Right cardiac atrium (tissue), 5 donors: ENCODE measurements at regions not wholly inside any gene's neighbourhood (a gene's known extent, or its start where the extent isn't known, plus 50 kb on each side); places are given as distances from the start of the nearest gene placed in this dataset.
A peak's percentile ranks its signal among the peaks of the same experiment; 100 is the strongest.
"Not testable (repeated sequence)": the region's sequence is repeated elsewhere in the genome, so short reads cannot be mapped to it uniquely, and the experiment has no call there.

ENCODE experiments used
- ATAC-seq, 2 donors: fragments of 200-7000 bp; cut with Tn5 transposase; one replicate each; pipeline versions ENCODE4 v1.8.0 to v1.9.1; 2020; ENCODE audit warnings: moderate library complexity in 2 of 2, mild to moderate bottlenecking in 1 of 2
- DNase-seq, 3 donors: peaks; one replicate each; pipeline ENCODE4 v3.0.0-alpha.2; 2020
- H3K27ac ChIP-seq: one replicate; pipeline ENCODE4 v1.5.1; 2013; ENCODE audit warnings: mild to moderate bottlenecking, low read length, control low read depth, moderate library complexity
- H3K27me3 ChIP-seq: one replicate; pipeline ENCODE4 v1.6.1; 2013; ENCODE audit not compliant: control insufficient read depth, insufficient read depth
- H3K4me1 ChIP-seq: one replicate; pipeline ENCODE4 v1.6.1; 2013; ENCODE audit warnings: low read length; ENCODE audit not compliant: control insufficient read depth, insufficient read depth
- H3K4me3 ChIP-seq: one replicate; pipeline ENCODE4 v1.5.1; 2013; ENCODE audit warnings: low read length, control low read depth
- H3K9me3 ChIP-seq: one replicate; pipeline ENCODE4 v1.6.1; 2013; ENCODE audit warnings: low read length; ENCODE audit not compliant: control insufficient read depth
- WGBS: extraction: QIAGEN DNeasy Blood & Tissue Kit; methylation state at CpG from one replicate; pipeline ENCODE4 v1.1.7; 2013; 5-methylcytosine and 5-hydroxymethylcytosine counted together
- intact Hi-C, 4 donors: fragments of 100-400 bp; cut with DNase I; formaldehyde crosslinking; loops; one replicate each; pipeline versions ENCODE4 v1.11.0 to v1.14.0; 2022 to 2023
- donor health status: healthy with polysubstance abuse.
- donor health status: DM: no; HTN: yes; CAD: no.
- donor health status: DM: no; HTN: no; CAD: no.
- donor health status: DM: no; HTN: yes; CAD: no; lungs with severe emphysema.
- donor health status: DM: yes; HTN: yes; CAD: no.

DNA sequence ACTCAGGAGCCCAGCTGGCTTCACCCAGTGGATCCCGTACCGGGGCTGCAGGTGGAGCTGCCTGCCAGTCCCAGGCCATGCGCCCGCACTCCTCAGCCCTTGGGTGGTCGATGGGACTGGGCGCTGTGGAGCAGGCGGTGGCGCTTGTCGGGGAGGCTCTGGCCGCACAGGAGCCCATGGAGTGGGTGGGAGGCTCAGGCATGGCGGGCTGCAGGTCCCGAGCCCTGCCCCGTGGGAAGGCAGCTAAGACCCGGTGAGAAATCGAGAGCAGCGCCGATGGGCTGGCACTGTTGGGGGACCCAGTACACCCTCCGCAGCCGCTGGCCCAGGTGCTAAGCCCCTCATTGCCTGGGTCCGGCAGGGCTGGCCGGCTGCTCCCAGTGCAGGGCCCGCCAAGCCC, 1205.6 kb downstream of the DIAPH3 start:
- H3K4me3 ChIP-seq, H3K9me3 ChIP-seq, H3K27ac ChIP-seq, H3K27me3 ChIP-seq, ATAC-seq, intact Hi-C loops, H3K4me1 ChIP-seq: not testable (repeated sequence)
- peak in 2 of 3 donors; percentile 31 to 35 for DNase-seq
- WGBS: 98% methylated on average over 22 of the region's 22 CpGs

GRCh38 chr13:58960888-58961287, 1202.8 kb downstream of the DIAPH3 start:
- 73% methylated on average over 2 of the region's 2 CpGs for WGBS
- no peaks in the 10 kb centered on the region for H3K9me3 ChIP-seq
- ATAC-seq: no peak
- no peak overlapping the region for H3K27ac ChIP-seq
- H3K27me3 ChIP-seq: no peaks in the 10 kb centered on the region
- no peaks in the 10 kb centered on the region for H3K4me1 ChIP-seq
- H3K4me3 ChIP-seq: no peak overlapping the region
- intact Hi-C loops: no loop called here
- DNase-seq: no peak

DNA sequence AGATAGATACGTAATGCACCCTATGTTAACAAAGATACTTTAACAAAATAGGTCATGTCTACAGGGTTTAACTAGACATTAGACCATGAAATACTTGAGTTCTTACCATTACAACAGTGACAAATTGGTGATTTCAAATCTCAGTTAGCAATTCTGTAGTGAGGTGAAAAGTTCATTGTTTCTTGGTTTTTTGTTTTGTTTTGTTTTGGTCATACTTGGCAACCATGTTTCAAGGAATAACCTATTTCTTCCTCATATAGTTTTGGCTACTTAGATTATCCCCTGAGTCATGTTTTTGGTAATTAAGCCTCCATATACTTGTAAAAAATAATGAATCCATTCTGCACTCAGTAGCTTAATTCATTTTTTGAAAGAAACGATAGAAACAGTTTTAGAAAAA, 1200.4 kb downstream of the DIAPH3 start:
- intact Hi-C loops: no loop called here
- no peak overlapping the region for H3K4me3 ChIP-seq
- H3K9me3 ChIP-seq: no peaks in the 10 kb centered on the region
- no peak for ATAC-seq
- H3K27ac ChIP-seq: no peak overlapping the region
- WGBS: 88% methylated on average over 2 of the region's 2 CpGs
- H3K4me1 ChIP-seq: no peaks in the 10 kb centered on the region
- no peaks in the 10 kb centered on the region for H3K27me3 ChIP-seq
- DNase-seq: no peak

- Histone ChIP-seq H3K27me3 (no peaks in the 10 kb centered on the region), H3K4me1 (no peaks in the 10 kb centered on the region), H3K4me3 (no peak overlapping the region), H3K27ac (no peak overlapping the region), H3K9me3 (no peaks in the 10 kb centered on the region)
- DNase-seq: no peak
- 88% methylated on average over 3 of the region's 3 CpGs for WGBS
- intact Hi-C loops: no loop called here
- no peak for ATAC-seq
Measured at GRCh38 chr13:58964048-58964447, 1199.7 kb downstream of the DIAPH3 start.

DNA sequence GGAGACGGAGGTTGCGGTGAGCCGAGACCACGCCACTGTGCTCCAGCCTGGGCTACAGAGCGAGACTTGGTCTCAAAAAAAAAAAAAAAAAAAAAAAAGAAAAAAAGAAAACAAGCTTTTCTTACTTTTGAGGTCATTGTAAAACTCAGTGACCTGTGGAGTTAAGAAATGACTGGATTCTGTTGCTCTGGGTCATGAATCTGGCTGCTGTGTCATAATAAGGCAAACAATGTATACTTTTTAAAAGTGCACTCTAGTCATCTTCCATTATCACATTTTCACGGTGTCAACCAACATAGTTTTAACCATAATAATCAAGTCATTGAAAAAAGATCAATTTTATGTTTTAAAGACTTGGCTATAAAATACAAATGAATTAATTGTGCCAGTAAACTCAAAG, 1186.6 kb downstream of the DIAPH3 start:
- Histone ChIP-seq H3K4me1 (no peaks in the 10 kb centered on the region), H3K27me3 (no peaks in the 10 kb centered on the region), H3K9me3 (no peaks in the 10 kb centered on the region), H3K4me3 (no peak overlapping the region), H3K27ac (no peak overlapping the region)
- intact Hi-C loops: no loop called here
- DNase-seq (no peak), ATAC-seq (no peak)
- 97% methylated on average over 6 of the region's 6 CpGs for WGBS

- Histone ChIP-seq H3K9me3 (no peaks in the 10 kb centered on the region), H3K27me3 (no peaks in the 10 kb centered on the region), H3K4me1 (no peaks in the 10 kb centered on the region), H3K4me3 (no peak overlapping the region), H3K27ac (no peak overlapping the region)
- WGBS: 80% methylated on average over 1 of the region's 1 CpG
- no peak for ATAC-seq
- DNase-seq: no peak
- intact Hi-C loops: no loop called here
Measured at GRCh38 chr13:58978331-58978730, 1185.4 kb downstream of the DIAPH3 start.

GRCh38 chr13:58979851-58980250, 1183.9 kb downstream of the DIAPH3 start:
- no peak for DNase-seq
- no peaks in the 10 kb centered on the region for H3K9me3 ChIP-seq
- H3K4me3 ChIP-seq: no peak overlapping the region
- ATAC-seq: no peak
- intact Hi-C loops: no loop called here
- no peak overlapping the region for H3K27ac ChIP-seq
- H3K4me1 ChIP-seq: no peaks in the 10 kb centered on the region
- H3K27me3 ChIP-seq: no peaks in the 10 kb centered on the region
- 78% methylated on average over 2 of the region's 2 CpGs for WGBS

DNA sequence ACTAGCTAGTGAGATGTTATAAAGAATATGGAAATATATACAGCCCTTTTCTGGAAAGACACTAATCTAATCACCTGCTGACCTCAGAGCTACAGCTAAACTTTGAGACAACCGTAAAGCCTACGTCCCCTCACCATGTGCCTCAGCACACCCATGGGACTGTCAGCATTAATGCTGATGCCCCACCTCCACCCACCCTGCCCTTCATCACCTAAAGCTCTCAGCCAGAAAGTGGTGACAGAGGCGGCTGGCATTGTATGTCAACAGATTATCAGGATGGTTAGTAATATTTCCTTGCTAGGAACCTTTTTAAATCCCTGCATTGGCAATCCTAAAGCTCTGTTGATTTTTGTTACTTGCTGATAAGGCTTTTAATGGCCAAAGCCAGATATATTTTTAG, 1177.9 kb downstream of the DIAPH3 start:
- intact Hi-C loops: no loop called here
- Histone ChIP-seq H3K4me3 (no peak overlapping the region), H3K27ac (no peak overlapping the region), H3K27me3 (no peaks in the 10 kb centered on the region), H3K9me3 (no peaks in the 10 kb centered on the region), H3K4me1 (no peaks in the 10 kb centered on the region)
- no peak for ATAC-seq
- 49% methylated on average over 3 of the region's 3 CpGs for WGBS
- DNase-seq: peak in 1 of 3 donors; percentile 11

- H3K9me3 ChIP-seq: no peaks in the 10 kb centered on the region
- WGBS: 88% methylated on average over 1 of the region's 1 CpG
- H3K4me3 ChIP-seq: no peak overlapping the region
- intact Hi-C loops: no loop called here
- no peaks in the 10 kb centered on the region for H3K27me3 ChIP-seq
- no peak for DNase-seq
- H3K27ac ChIP-seq: no peak overlapping the region
- no peaks in the 10 kb centered on the region for H3K4me1 ChIP-seq
- no peak for ATAC-seq
Measured at GRCh38 chr13:58989556-58989955, 1174.2 kb downstream of the DIAPH3 start.

GRCh38 chr13:58991826-58992477, 1171.8 kb downstream of the DIAPH3 start:
- Histone ChIP-seq H3K4me3 (no peak overlapping the region), H3K27me3 (no peaks in the 10 kb centered on the region), H3K4me1 (no peaks in the 10 kb centered on the region), H3K27ac (no peak overlapping the region), H3K9me3 (no peaks in the 10 kb centered on the region)
- WGBS: 84% methylated on average over 3 of the region's 3 CpGs
- ATAC-seq (no peak), DNase-seq (no peak)
- intact Hi-C loops: no loop called here

GRCh38 chr13:58992478-58993042, 1171.2 kb downstream of the DIAPH3 start:
- no peaks in the 10 kb centered on the region for H3K27me3 ChIP-seq
- no peak overlapping the region for H3K27ac ChIP-seq
- ATAC-seq (no peak), DNase-seq (no peak)
- intact Hi-C loops: no loop called here
- 98% methylated on average over 5 of the region's 5 CpGs for WGBS
- H3K4me1 ChIP-seq: no peaks in the 10 kb centered on the region
- no peak overlapping the region for H3K4me3 ChIP-seq
- no peaks in the 10 kb centered on the region for H3K9me3 ChIP-seq

DNA sequence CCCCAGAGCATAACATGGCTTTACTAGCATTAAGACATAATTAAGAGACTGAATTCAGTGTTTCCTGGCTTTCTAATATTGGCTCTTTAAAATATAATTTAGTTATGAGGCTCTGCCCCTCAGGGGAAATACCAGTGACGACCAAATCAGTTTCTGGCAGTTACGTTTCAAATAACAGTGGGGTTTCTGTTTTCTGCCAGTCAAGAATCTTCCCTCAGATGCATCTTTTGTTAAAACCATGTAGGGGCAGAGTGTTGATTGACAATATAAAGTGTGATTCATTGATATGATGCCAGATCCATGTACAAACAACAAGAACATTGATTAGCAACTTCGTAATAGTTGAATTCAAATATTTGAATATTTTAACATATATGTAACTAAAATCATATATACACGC, 1169.7 kb downstream of the DIAPH3 start:
- WGBS: 74% methylated on average over 4 of the region's 4 CpGs
- H3K27me3 ChIP-seq: no peaks in the 10 kb centered on the region

More for the DNA sequence above, 1169.7 kb downstream of the DIAPH3 start:
- DNase-seq (no peak), ATAC-seq (no peak)
- Histone ChIP-seq H3K4me1 (no peaks in the 10 kb centered on the region), H3K4me3 (no peak overlapping the region), H3K27ac (no peak overlapping the region), H3K9me3 (no peaks in the 10 kb centered on the region)
- intact Hi-C loops: no loop called here
